Head of caudate nucleus (tissue), 42 donors: ENCODE measurements at regions not wholly inside any gene's neighbourhood (a gene's known extent, or its start where the extent isn't known, plus 50 kb on each side); places are given as distances from the start of the nearest gene placed in this dataset.
A peak's percentile ranks its signal among the peaks of the same experiment; 100 is the strongest.

Experiments
- DNase-seq, 42 donors: peaks; one replicate each; pipeline versions ENCODE4 v3.0.0 to v3.0.0-alpha.2; 2020 to 2021; ENCODE audit warnings: mixed read lengths in 7 of 42
- intact Hi-C: fragments of 100-400 bp; cut with DNase I; formaldehyde crosslinking; loops from one replicate; pipeline ENCODE4 v1.15.0; 2022

GRCh38 chr10:78947226-78947625, 121.5 kb upstream of the ZMIZ1 start:
- no peak for DNase-seq
- intact Hi-C loops = no loop called here

- no peak for DNase-seq
- intact Hi-C loops = no loop called here
These were observed 121.0 kb upstream of the ZMIZ1 start for GRCh38 chr10:78947733-78948132.

- DNase-seq = no peak
- intact Hi-C loops = no loop called here
These were observed 120.1 kb upstream of the ZMIZ1 start for GRCh38 chr10:78948621-78949030.

GRCh38 chr10:78950656-78951587, 117.8 kb upstream of the ZMIZ1 start:
- intact Hi-C loops = no loop called here
- no peak for DNase-seq

DNA sequence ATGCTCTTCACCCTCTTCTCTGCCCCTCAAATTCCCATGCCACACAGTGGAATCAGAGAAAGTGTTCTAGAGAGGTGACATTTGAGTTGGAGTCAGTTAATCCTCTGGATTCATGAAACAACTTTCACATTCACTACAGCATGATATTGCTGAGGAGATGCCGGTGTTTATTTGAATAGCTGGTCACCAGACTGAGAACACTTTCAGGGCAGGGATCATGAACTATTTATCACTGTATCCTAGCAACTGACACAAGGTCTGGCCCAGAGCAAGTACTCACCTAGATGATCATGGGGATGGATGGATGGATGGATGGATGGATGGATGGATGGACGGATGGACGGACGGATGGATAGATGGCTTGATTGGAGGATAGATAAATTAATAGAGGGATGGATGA, 116.7 kb upstream of the ZMIZ1 start:
- no peak for DNase-seq
- intact Hi-C loops = no loop called here

DNA sequence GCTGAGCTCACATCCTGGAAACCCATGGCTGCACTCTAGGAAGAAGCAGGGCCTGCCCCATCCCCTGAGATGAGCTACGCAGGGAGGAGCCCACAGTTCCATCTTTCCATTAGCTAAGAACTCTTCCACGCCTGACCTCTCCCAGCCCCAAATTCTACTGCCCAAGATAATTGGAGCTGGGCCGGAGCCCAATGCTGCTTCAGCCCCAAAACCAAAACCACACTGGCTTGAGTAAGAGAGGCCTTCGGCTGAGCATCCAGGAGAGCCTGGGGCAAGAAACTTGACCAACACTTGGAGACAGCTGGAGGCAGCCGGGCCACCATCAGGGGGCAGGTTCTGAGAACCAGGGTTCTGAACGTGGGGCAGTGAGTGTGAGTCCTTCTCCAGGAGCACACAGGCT, 116.1 kb upstream of the ZMIZ1 start:
- no peak for DNase-seq
- intact Hi-C loops = no loop called here

DNA sequence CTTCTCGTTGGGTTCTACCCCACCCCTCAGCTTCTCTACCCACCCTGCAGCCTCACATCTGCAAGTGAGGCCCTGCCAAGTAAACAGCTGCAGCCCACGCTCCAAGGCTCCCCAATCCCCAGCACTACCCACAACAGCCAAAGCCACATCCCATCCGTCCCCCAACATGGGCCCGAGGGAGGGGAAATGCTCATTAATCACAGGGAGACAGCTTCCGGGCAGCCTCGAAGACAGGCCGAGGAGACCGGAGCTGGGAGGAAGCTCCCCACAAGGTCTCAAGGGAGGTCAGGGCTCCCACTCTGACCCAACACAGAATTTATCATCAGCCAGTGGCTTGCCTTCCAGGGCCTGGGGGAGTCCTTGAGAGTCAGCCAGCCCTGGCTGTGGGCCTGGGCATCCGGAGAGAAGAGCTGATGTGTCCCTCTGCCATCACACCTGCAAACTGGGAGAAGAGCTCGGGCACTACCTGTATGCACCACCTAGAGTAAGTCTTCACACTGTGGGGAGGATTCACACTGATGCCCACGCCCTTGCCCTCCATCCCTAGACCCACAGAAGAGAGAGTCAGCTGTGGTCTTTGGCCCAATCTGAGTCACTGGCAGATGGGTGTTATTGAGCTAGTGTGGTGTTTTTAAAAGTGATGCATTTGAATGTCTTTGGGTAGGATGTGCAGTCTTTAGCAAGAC, 115.5 kb upstream of the ZMIZ1 start:
- no peak for DNase-seq
- intact Hi-C loops = no loop called here

DNA sequence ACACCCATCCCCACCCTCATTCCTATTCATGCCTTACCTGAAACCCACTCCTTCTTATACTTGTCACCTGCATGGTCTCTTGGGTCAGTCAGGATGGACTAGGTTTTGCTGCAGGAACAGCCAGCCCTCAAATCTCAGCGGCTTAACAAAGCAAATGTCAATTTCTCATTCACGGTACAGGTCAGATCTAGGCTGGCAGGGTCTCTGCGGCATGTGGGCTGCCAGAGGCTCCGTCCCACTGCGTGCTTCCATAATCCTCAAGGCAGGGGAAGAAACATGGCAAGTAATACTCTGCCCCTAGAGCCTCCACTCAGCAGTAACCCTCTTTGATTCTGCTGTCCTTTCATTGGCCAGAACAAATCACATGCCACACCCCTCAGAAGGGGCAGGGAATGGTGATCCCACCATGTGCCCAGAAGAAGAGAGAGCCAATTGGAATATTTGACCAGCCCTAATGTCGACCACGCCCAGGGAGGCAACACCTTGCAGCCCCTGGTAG, 114.9 kb upstream of the ZMIZ1 start:
- DNase-seq = no peak
- intact Hi-C loops = no loop called here

DNA sequence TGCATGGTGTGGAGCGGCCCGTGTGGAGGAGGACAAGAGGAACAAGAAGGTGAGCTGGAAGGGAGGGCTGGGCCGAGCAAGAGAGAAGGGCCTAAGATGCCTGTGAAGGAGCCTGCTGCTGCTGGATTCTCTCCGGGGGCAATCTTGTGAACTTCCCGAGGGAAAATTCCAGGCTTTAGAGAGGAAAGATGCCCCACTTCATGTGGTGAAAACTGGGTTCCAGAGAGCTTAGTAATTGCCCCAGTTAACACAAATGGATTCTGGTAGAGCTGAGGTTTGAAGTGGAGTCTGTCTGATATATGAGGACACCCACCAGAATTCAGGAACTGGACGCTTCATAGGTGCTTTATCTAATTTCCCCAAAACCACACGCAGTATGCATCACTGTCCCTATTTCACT, 114.1 kb upstream of the ZMIZ1 start:
- DNase-seq = no peak
- intact Hi-C loops = no loop called here

GRCh38 chr10:78955206-78955605, 113.6 kb upstream of the ZMIZ1 start:
- no peak for DNase-seq
- intact Hi-C loops = no loop called here

GRCh38 chr10:78956391-78956790, 112.4 kb upstream of the ZMIZ1 start:
- intact Hi-C loops = no loop called here
- no peak for DNase-seq

DNA sequence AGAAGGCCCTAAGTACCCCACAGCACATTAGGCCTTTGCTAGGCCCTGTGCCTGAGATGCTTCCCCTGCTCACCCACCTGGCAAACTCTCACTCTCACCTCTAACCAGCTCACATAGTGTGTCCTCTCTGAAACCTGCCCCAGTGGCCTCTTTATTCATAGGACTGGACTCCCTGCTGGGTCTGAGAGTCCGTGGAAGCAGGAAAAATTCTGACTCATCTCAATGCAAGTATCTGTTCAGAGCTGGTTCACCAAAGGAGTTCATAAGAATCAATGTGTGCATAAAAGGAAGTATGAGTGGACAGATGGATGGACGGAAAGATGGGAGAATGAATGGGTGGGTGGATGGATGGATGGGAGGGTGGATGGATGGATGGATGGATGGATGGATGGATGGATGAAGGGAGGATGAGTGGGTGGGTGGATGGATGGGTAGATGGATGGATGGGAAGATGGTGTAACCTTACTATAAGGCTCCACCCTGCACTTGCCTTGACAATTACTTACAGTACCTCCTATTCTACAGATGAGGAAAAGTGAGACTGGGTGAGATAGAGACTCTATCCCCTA, 111.2 kb upstream of the ZMIZ1 start:
- intact Hi-C loops = no loop called here
- no peak for DNase-seq

DNA sequence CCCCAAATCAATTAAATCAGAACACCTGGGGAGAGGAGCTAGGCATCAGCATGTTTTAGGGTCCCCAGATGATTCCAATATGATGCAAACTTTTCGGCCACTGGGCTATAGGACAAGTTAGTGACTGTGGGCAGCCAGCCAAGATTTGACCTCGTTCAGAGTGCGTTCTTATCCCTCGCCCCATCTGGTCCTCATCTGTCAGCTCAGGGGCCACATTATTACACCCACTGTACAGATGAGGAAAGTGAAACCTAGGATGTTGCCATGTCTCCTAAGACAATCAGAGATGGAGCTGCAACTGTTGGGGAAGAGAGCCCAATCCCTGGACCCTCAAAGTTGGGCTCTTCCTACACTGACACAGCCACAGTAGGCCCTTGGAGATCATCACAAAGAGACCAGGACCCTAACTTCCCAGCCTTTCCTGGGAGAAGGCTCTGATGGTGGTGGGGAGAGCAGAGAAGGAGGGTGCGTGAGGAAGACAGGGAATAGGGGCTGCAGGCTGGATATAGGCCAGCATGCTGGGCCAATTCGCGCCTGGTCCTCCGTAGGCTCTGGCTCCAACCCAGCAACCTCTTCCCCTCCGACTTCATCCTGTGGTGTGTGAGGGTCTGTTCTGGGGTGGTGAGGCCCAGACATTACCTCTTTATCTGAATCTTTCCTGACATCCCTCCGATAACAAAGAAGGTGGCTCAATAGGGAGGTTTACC, 109.4 kb upstream of the ZMIZ1 start:
- intact Hi-C loops = no loop called here
- no peak for DNase-seq

DNA sequence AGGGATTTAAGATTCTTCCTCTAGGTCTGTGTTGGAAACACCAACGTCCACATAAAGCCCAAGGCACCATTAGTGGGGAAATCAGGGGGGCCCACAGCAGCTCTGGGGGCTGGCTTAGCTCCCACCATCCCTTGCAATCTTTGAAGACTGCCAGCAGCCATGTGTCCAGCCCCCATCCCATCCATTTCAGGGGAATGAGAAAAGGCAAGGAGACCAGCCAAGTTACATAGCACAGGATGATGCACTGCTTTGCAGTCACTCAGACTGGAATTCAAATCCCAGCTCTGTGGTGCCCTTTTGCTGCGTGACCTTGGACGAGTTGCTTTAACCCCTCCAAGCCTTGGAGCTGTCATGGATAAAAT, 108.9 kb upstream of the ZMIZ1 start:
- no peak for DNase-seq
- intact Hi-C loops = no loop called here

- DNase-seq = peak in 40 of 42 donors; percentile 16 to 79 (median 56)
- intact Hi-C loops = no loop called here
These were observed 108.4 kb upstream of the ZMIZ1 start for GRCh38 chr10:78960316-78960800.

DNA sequence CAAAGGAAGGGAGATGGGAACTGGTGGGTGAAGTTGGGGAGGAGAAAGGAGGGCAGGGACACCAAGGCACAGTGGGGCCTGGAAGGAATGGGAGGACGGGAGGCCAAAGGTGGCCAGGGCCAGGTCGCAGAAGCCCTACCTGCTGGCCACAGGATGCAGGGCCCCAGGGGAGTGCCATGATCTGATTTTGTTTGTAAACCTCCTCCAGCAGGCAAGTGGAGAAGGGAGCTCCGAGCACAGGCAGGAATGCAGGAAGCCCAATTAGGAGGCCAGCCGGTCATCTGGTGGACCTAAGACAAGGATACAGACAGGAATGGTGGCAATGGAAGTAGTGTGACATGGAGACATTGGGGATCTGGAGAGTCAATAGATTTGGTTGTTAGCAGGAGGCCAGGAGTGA, 107.0 kb upstream of the ZMIZ1 start:
- intact Hi-C loops = no loop called here
- no peak for DNase-seq

DNA sequence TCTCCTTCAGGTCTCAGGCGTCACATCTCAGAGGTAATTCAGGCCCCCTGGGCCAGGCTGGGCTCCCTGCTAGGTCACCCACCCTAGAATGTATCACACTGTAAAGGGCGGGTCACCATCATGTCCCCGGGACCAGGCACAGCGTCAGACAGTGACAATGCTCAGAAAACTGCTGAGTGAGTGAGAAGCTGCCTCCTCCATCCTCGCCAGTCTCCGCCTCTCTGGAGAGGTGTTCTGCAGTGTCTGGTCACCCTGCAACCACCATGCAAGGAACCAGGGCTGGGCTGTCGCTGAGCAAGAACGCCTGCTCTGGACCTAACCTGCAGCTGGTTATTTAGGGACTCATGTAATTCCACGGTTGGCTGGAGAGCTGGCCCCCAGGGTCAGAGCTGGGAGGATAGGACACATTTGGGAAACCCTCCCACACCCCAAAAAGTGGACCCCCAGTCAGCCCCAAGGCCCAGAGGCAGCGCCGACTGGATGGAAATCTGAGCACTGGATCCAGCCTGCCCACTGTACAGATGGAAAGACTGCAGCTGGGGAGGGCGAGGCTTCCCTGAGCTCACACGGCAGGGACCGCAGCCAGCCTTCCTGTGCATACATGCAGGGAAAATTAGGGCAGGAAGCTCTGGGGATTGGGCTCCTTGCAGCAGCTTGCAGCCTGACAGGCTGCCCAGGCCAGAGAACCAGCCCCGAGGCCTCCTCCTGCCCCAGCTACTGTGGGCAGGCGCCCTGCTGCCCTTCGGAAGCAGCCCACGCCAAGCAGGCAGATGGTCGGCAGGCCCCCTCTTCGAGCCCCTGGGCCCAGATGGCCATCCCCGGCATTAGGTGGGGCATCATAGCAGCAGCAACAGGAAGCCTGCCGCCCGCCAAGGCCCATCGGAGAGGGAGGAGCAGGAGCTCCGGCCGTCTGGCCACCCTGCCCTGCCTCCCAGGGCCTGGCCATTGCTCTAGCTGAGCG, 105.4 kb upstream of the ZMIZ1 start:
- intact Hi-C loops = no loop called here
- DNase-seq = peak in 1 of 42 donors; percentile 9

DNA sequence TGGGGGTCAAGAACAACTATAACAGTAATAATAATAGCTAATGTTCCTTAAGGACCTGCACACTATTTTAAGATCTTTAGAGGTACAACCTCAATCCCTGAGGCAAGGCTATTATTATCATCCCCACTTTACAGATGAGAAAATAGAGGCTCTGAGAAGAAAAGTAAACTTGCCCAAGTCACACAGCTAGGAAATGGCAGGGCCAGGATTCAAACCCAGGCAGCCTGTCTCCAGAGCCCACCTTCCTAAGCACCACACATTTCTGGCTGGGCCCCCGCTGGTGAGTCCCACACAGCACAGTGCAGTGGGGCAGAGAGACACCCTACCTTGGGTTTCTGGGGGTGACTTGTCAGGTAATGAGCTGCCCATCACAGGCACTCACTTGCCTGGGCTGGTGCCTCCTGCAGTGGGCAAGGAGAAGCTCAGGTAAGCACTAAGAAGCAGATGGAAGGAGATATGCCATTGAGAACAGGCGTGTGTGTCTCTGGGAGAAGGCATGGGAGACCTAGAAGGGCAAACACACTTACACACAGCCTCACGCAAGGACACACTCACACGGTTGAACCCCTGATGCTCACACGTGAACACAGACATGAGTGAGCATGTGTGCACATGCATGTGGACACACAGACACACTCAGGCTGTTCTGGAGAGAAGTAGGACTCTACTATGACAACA, 104.4 kb upstream of the ZMIZ1 start:
- DNase-seq = no peak
- intact Hi-C loops = no loop called here
